ENCODE measurements at regions not wholly inside any gene's neighbourhood (a gene's known extent, or its start where the extent isn't known, plus 50 kb on each side); places are given as distances from the start of the nearest gene placed in this dataset.

GRCh38 chr1:5385956-5386355 is 606.3 kb downstream of the NPHP4 start:
- Histone ChIP-seq H3K4me3 (ENCODE audit: low read depth in 1 of 3, low read length in 3 of 3) (no peak overlapping the region), H3K9ac (ENCODE audit: low read depth in 1 of 2, low read length in 2 of 2) (no peak overlapping the region), H3K27ac (ENCODE audit: low read depth in 1 of 2, low read length in 2 of 2) (no peak overlapping the region), H3K9me3 (ENCODE audit: control insufficient read depth in 4 of 4, low read length in 3 of 4) (no peaks in the 10 kb centered on the region), H3K36me3 (ENCODE audit: control insufficient read depth in 4 of 4, insufficient read depth in 3 of 4, low read depth in 1 of 4, low read length in 3 of 4) (no peaks in the 10 kb centered on the region), H3K27me3 (ENCODE audit: control insufficient read depth in 4 of 4, insufficient read depth in 4 of 4, low read length in 3 of 4) (no peaks in the 10 kb centered on the region), H3K4me1 (ENCODE audit: control insufficient read depth in 4 of 4, insufficient read depth in 4 of 4, low read length in 3 of 4) (no peaks in the 10 kb centered on the region)
- TF ChIP-seq TAF1 (conservative IDR thresholded peaks at IDR 0.05) = no peak
- TF ChIP-seq RXRA (IDR thresholded peaks at IDR 0.05) = no peak
- no peak for TF ChIP-seq YY1 (IDR thresholded peaks at IDR 0.05)
- TF ChIP-seq REST (IDR thresholded peaks at IDR 0.05) = no peak
- no peak for TF ChIP-seq NR2F2 (IDR thresholded peaks at IDR 0.05)
- TF ChIP-seq SP1 (IDR thresholded peaks at IDR 0.05) = no peak
- TF ChIP-seq CTCF (IDR thresholded peaks at IDR 0.05; ENCODE audit: low read depth, low read length, missing input control) = no peak
- no peak for TF ChIP-seq JUND (IDR thresholded peaks at IDR 0.05)
- TF ChIP-seq MAX (IDR thresholded peaks at IDR 0.05) = no peak
- TF ChIP-seq GABPA (IDR thresholded peaks at IDR 0.05 in 1 of 2, conservative IDR thresholded peaks at IDR 0.05 in 1 of 2) = no peak
- no peak for TF ChIP-seq RAD21 (IDR thresholded peaks at IDR 0.05)
- TF ChIP-seq FOXA2 (IDR thresholded peaks at IDR 0.05) = no peak
- TF ChIP-seq FOXA1 (IDR thresholded peaks at IDR 0.05) = no peak
- no peak for TF ChIP-seq ZBTB33 (IDR thresholded peaks at IDR 0.05)
- no peak for TF ChIP-seq HNF4A (conservative IDR thresholded peaks at IDR 0.05)
- no peak for TF ChIP-seq HNF4G (IDR thresholded peaks at IDR 0.05)
- TF ChIP-seq ATF3 (IDR thresholded peaks at IDR 0.05) = no peak
- WGBS = 75% methylated on average over 7 of the region's 7 CpGs
- DNase-seq (ENCODE audit: low spot score) = no peak
